Esophagus muscularis mucosa (tissue), 3 donors: ENCODE measurements at regions not wholly inside any gene's neighbourhood (a gene's known extent, or its start where the extent isn't known, plus 50 kb on each side); places are given as distances from the start of the nearest gene placed in this dataset.

ENCODE experiments used
- EP300 ChIP-seq: sonication (generic); formaldehyde crosslinking; IDR thresholded peaks from one replicate; pipeline ENCODE4 v1.6.1; 2017; ENCODE audit warnings: antibody characterized with exemption
- TF ChIP-seq, protein P1 (sequence below), 3 experiments: fragments of 200-600 bp in 2 of 3; fragments of 450-650 bp in 1 of 3; sonication (generic) in 2 of 3; IDR thresholded peaks; one replicate each; pipeline ENCODE4 v1.5.1; 2017 to 2019; ENCODE audit warnings: antibody characterized with exemption in 3 of 3, mild to moderate bottlenecking in 2 of 3, moderate library complexity in 1 of 3

DNA sequence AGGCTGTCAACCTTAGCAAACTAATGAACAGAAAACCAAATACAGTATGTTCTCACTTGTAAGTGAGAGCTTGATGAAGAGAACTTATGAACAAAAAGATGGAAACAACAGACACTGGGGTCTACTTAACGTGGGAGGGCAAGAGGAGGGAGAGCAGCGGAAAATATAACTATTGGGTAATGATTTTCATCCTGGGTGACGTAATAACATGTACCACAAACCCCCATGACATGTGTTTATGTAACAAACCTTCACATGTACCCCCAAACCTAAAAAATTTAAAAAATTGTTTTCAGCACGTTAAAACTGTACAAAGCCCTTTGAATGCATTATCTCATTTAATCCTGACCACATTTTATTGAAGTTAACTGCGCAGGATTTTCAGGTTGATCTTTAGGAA is 64.9 kb upstream of the RBMS1 start:
- TF ChIP-seq, protein P1, sequence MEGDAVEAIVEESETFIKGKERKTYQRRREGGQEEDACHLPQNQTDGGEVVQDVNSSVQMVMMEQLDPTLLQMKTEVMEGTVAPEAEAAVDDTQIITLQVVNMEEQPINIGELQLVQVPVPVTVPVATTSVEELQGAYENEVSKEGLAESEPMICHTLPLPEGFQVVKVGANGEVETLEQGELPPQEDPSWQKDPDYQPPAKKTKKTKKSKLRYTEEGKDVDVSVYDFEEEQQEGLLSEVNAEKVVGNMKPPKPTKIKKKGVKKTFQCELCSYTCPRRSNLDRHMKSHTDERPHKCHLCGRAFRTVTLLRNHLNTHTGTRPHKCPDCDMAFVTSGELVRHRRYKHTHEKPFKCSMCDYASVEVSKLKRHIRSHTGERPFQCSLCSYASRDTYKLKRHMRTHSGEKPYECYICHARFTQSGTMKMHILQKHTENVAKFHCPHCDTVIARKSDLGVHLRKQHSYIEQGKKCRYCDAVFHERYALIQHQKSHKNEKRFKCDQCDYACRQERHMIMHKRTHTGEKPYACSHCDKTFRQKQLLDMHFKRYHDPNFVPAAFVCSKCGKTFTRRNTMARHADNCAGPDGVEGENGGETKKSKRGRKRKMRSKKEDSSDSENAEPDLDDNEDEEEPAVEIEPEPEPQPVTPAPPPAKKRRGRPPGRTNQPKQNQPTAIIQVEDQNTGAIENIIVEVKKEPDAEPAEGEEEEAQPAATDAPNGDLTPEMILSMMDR (IDR thresholded peaks at IDR 0.05) = no peak
- no peak for TF ChIP-seq EP300
